ENCODE measurements at regions not wholly inside any gene's neighbourhood (a gene's known extent, or its start where the extent isn't known, plus 50 kb on each side); places are given as distances from the start of the nearest gene placed in this dataset.
"Not testable (repeated sequence)": the region's sequence is repeated elsewhere in the genome, so short reads cannot be mapped to it uniquely, and the experiment has no call there.

- CTCF ChIA-PET; DNase-seq; H3K9me3 Mint-ChIP-seq (ENCODE audit: insufficient read depth); H3K27me3 Mint-ChIP-seq (ENCODE audit: low read depth); H3K27ac Mint-ChIP-seq; POLR2A ChIA-PET; H3K4me1 Mint-ChIP-seq (ENCODE audit: low read depth); H3K4me3 Mint-ChIP-seq; ATAC-seq; H3K36me3 Mint-ChIP-seq (ENCODE audit: low read depth): not testable (repeated sequence)
Measured at GRCh38 chr1:195159795-195160194, 1448.4 kb downstream of the KCNT2 start.

GRCh38 chr1:195158091-195158490 lies 1450.1 kb downstream of the KCNT2 start:
- ChIA-PET CTCF (no interaction called here), POLR2A (no interaction called here)
- ATAC-seq (no peak), DNase-seq (no peak)
- no peaks in the 10 kb centered on the region for H3K36me3 Mint-ChIP-seq (ENCODE audit: low read depth)
- H3K27me3 Mint-ChIP-seq (ENCODE audit: low read depth) = no peaks in the 10 kb centered on the region
- no peaks in the 10 kb centered on the region for H3K4me1 Mint-ChIP-seq (ENCODE audit: low read depth)
- H3K9me3 Mint-ChIP-seq (ENCODE audit: insufficient read depth) = no peaks in the 10 kb centered on the region
- H3K4me3 Mint-ChIP-seq = no peak overlapping the region
- H3K27ac Mint-ChIP-seq = no peak overlapping the region

- ATAC-seq = no peak
- Mint-ChIP-seq H3K36me3 (ENCODE audit: low read depth) (no peaks in the 10 kb centered on the region), H3K4me1 (ENCODE audit: low read depth) (no peaks in the 10 kb centered on the region), H3K27me3 (ENCODE audit: low read depth) (no peaks in the 10 kb centered on the region), H3K4me3 (no peak overlapping the region), H3K27ac (no peak overlapping the region), H3K9me3 (ENCODE audit: insufficient read depth) (no peaks in the 10 kb centered on the region)
- POLR2A ChIA-PET = no interaction called here
- CTCF ChIA-PET = no interaction called here
- DNase-seq = no peak
Measured at GRCh38 chr1:195153107-195153506, 1455.1 kb downstream of the KCNT2 start.

GRCh38 chr1:195150768-195151167 lies 1457.5 kb downstream of the KCNT2 start:
- H3K4me1 Mint-ChIP-seq (ENCODE audit: low read depth) = no peaks in the 10 kb centered on the region

GRCh38 chr1:195141294-195141693 lies 1466.9 kb downstream of the KCNT2 start:
- Mint-ChIP-seq H3K4me1 (ENCODE audit: low read depth) (no peaks in the 10 kb centered on the region), H3K36me3 (ENCODE audit: low read depth) (no peaks in the 10 kb centered on the region), H3K9me3 (ENCODE audit: insufficient read depth) (peaks cover 3% of the 10 kb centered on the region), H3K27ac (no peak overlapping the region), H3K4me3 (no peak overlapping the region), H3K27me3 (ENCODE audit: low read depth) (no peaks in the 10 kb centered on the region)
- CTCF ChIA-PET = interaction anchor here (0.6 kb wide), 1 partner anchor 43 kb away, joined by 3 read pairs; no protein-coding TSS in a partner anchor
- no peak for DNase-seq
- POLR2A ChIA-PET = no interaction called here
- ATAC-seq = no peak

More at GRCh38 chr1:195150768-195151167, 1457.5 kb downstream of the KCNT2 start:
- POLR2A ChIA-PET = no interaction called here
- DNase-seq (no peak), ATAC-seq (no peak)
- Mint-ChIP-seq H3K27ac (no peak overlapping the region), H3K9me3 (ENCODE audit: insufficient read depth) (no peaks in the 10 kb centered on the region), H3K27me3 (ENCODE audit: low read depth) (no peaks in the 10 kb centered on the region), H3K4me3 (no peak overlapping the region), H3K36me3 (ENCODE audit: low read depth) (no peaks in the 10 kb centered on the region)
- CTCF ChIA-PET = no interaction called here

- ChIA-PET CTCF (no interaction called here), POLR2A (no interaction called here)
- no peak for DNase-seq
- Mint-ChIP-seq H3K4me1 (ENCODE audit: low read depth) (no peaks in the 10 kb centered on the region), H3K4me3 (no peak overlapping the region), H3K27me3 (ENCODE audit: low read depth) (no peaks in the 10 kb centered on the region), H3K27ac (no peak overlapping the region), H3K36me3 (ENCODE audit: low read depth) (no peaks in the 10 kb centered on the region), H3K9me3 (ENCODE audit: insufficient read depth) (no peaks in the 10 kb centered on the region)
- no peak for ATAC-seq
Measured at GRCh38 chr1:195130598-195130997, 1477.6 kb downstream of the KCNT2 start.

- POLR2A ChIA-PET = no interaction called here
- no peak for ATAC-seq
- H3K36me3 Mint-ChIP-seq (ENCODE audit: low read depth) = no peaks in the 10 kb centered on the region
- no peak for DNase-seq
- H3K4me1 Mint-ChIP-seq (ENCODE audit: low read depth) = no peaks in the 10 kb centered on the region
- no peak overlapping the region for H3K27ac Mint-ChIP-seq
- CTCF ChIA-PET = no interaction called here
- no peak overlapping the region for H3K4me3 Mint-ChIP-seq
- no peaks in the 10 kb centered on the region for H3K9me3 Mint-ChIP-seq (ENCODE audit: insufficient read depth)
- H3K27me3 Mint-ChIP-seq (ENCODE audit: low read depth) = no peaks in the 10 kb centered on the region
Measured at GRCh38 chr1:195122497-195122896, 1485.7 kb downstream of the KCNT2 start.

- H3K9me3 Mint-ChIP-seq (ENCODE audit: insufficient read depth) = no peaks in the 10 kb centered on the region
- ATAC-seq (no peak), DNase-seq (no peak)
- ChIA-PET CTCF (no interaction called here), POLR2A (no interaction called here)
- no peak overlapping the region for H3K27ac Mint-ChIP-seq
- H3K27me3 Mint-ChIP-seq (ENCODE audit: low read depth) = no peaks in the 10 kb centered on the region
- H3K36me3 Mint-ChIP-seq (ENCODE audit: low read depth) = no peaks in the 10 kb centered on the region
- H3K4me1 Mint-ChIP-seq (ENCODE audit: low read depth) = no peaks in the 10 kb centered on the region
- no peak overlapping the region for H3K4me3 Mint-ChIP-seq
Measured at GRCh38 chr1:195113471-195113870, 1494.8 kb downstream of the KCNT2 start.

- Mint-ChIP-seq H3K4me1 (ENCODE audit: low read depth) (no peaks in the 10 kb centered on the region), H3K36me3 (ENCODE audit: low read depth) (no peaks in the 10 kb centered on the region), H3K4me3 (no peak overlapping the region), H3K9me3 (ENCODE audit: insufficient read depth) (no peaks in the 10 kb centered on the region), H3K27me3 (ENCODE audit: low read depth) (no peaks in the 10 kb centered on the region), H3K27ac (no peak overlapping the region)
- DNase-seq (no peak), ATAC-seq (no peak)
- ChIA-PET CTCF (no interaction called here), POLR2A (no interaction called here)
Measured at GRCh38 chr1:195105773-195106172, 1502.5 kb downstream of the KCNT2 start.

GRCh38 chr1:195105281-195105680 lies 1503.0 kb downstream of the KCNT2 start:
- no peaks in the 10 kb centered on the region for H3K4me1 Mint-ChIP-seq (ENCODE audit: low read depth)

GRCh38 chr1:195097316-195097715 lies 1510.9 kb downstream of the KCNT2 start:
- POLR2A ChIA-PET = no interaction called here
- no peaks in the 10 kb centered on the region for H3K9me3 Mint-ChIP-seq (ENCODE audit: insufficient read depth)
- H3K27ac Mint-ChIP-seq = no peak overlapping the region
- no peak overlapping the region for H3K4me3 Mint-ChIP-seq
- no peaks in the 10 kb centered on the region for H3K36me3 Mint-ChIP-seq (ENCODE audit: low read depth)
- H3K27me3 Mint-ChIP-seq (ENCODE audit: low read depth) = no peaks in the 10 kb centered on the region
- CTCF ChIA-PET = no interaction called here
- no peaks in the 10 kb centered on the region for H3K4me1 Mint-ChIP-seq (ENCODE audit: low read depth)
- ATAC-seq (no peak), DNase-seq (no peak)

More at GRCh38 chr1:195105281-195105680, 1503.0 kb downstream of the KCNT2 start:
- no peak overlapping the region for H3K27ac Mint-ChIP-seq
- CTCF ChIA-PET = no interaction called here
- POLR2A ChIA-PET = no interaction called here
- no peak for DNase-seq
- no peak overlapping the region for H3K4me3 Mint-ChIP-seq
- ATAC-seq = no peak
- H3K36me3 Mint-ChIP-seq (ENCODE audit: low read depth) = no peaks in the 10 kb centered on the region
- no peaks in the 10 kb centered on the region for H3K9me3 Mint-ChIP-seq (ENCODE audit: insufficient read depth)
- no peaks in the 10 kb centered on the region for H3K27me3 Mint-ChIP-seq (ENCODE audit: low read depth)

- CTCF ChIA-PET = no interaction called here
- Mint-ChIP-seq H3K4me1 (ENCODE audit: low read depth) (no peaks in the 10 kb centered on the region), H3K36me3 (ENCODE audit: low read depth) (no peaks in the 10 kb centered on the region)
Measured at GRCh38 chr1:195096051-195096521, 1512.2 kb downstream of the KCNT2 start.

GRCh38 chr1:195085196-195085595 lies 1523.0 kb downstream of the KCNT2 start:
- no peak overlapping the region for H3K27ac Mint-ChIP-seq
- no peak overlapping the region for H3K4me3 Mint-ChIP-seq

More at GRCh38 chr1:195096051-195096521, 1512.2 kb downstream of the KCNT2 start:
- H3K9me3 Mint-ChIP-seq (ENCODE audit: insufficient read depth) = no peaks in the 10 kb centered on the region
- POLR2A ChIA-PET = no interaction called here
- DNase-seq (no peak), ATAC-seq (no peak)
- no peaks in the 10 kb centered on the region for H3K27me3 Mint-ChIP-seq (ENCODE audit: low read depth)
- no peak overlapping the region for H3K4me3 Mint-ChIP-seq
- no peak overlapping the region for H3K27ac Mint-ChIP-seq

More at GRCh38 chr1:195085196-195085595, 1523.0 kb downstream of the KCNT2 start:
- DNase-seq (no peak), ATAC-seq (no peak)
- Mint-ChIP-seq H3K27me3 (ENCODE audit: low read depth) (no peaks in the 10 kb centered on the region), H3K4me1 (ENCODE audit: low read depth) (no peaks in the 10 kb centered on the region), H3K9me3 (ENCODE audit: insufficient read depth) (no peaks in the 10 kb centered on the region), H3K36me3 (ENCODE audit: low read depth) (no peaks in the 10 kb centered on the region)
- ChIA-PET CTCF (no interaction called here), POLR2A (no interaction called here)
